Adrenal gland (tissue), 5 donors: ENCODE measurements at regions not wholly inside any gene's neighbourhood (a gene's known extent, or its start where the extent isn't known, plus 50 kb on each side); places are given as distances from the start of the nearest gene placed in this dataset.

Experiments used
- CTCF ChIP-seq, 6 experiments: fragments of 450-650 bp in 4 of 6; fragments of 200-600 bp in 2 of 6; sonication (generic) in 1 of 6; IDR thresholded peaks; 1 replicate in 5 of 6; 2 replicates in 1 of 6; pipeline versions ENCODE4 v1.5.1 to v1.8.0; 2016 to 2021; ENCODE audit warnings: antibody characterized with exemption in 6 of 6, mild to moderate bottlenecking in 2 of 6, moderate library complexity in 1 of 6
- POLR2A ChIP-seq, 2 donors: fragments of 450-650 bp; IDR thresholded peaks; one replicate each; pipeline ENCODE4 v1.6.1; 2017; ENCODE audit warnings: antibody characterized with exemption in 2 of 2, mild to moderate bottlenecking in 2 of 2, moderate library complexity in 1 of 2
- donor health status: DM: no; HTN: no; CAD: no.

- no peak for TF ChIP-seq CTCF (IDR thresholded peaks at IDR 0.05)
- no peak for TF ChIP-seq POLR2A (IDR thresholded peaks at IDR 0.05)
These were observed 426.5 kb upstream of the CD180 start for GRCh38 chr5:67623078-67623477.
